ENCODE measurements at regions not wholly inside any gene's neighbourhood (a gene's known extent, or its start where the extent isn't known, plus 50 kb on each side); places are given as distances from the start of the nearest gene placed in this dataset.

- no peak for TF ChIP-seq SIN3A (IDR thresholded peaks at IDR 0.05; ENCODE audit: borderline replicate concordance, insufficient read depth, low read length)
- TF ChIP-seq FOXP2 (optimal IDR thresholded peaks at IDR 0.05; ENCODE audit: borderline replicate concordance, extremely low read depth, extremely low read length, insufficient read depth) = no peak
Observed at GRCh38 chr5:23372177-23372576, 135.2 kb upstream of the PRDM9 start.

GRCh38 chr5:23368393-23368792 is 139.0 kb upstream of the PRDM9 start:
- TF ChIP-seq POLR2AphosphoS5 (IDR thresholded peaks at IDR 0.05; ENCODE audit: low read depth, low read length) = no peak
- no peak for TF ChIP-seq TAF1 (IDR thresholded peaks at IDR 0.05; ENCODE audit: borderline replicate concordance, insufficient read depth, low read length)
- TF ChIP-seq, protein P1, sequence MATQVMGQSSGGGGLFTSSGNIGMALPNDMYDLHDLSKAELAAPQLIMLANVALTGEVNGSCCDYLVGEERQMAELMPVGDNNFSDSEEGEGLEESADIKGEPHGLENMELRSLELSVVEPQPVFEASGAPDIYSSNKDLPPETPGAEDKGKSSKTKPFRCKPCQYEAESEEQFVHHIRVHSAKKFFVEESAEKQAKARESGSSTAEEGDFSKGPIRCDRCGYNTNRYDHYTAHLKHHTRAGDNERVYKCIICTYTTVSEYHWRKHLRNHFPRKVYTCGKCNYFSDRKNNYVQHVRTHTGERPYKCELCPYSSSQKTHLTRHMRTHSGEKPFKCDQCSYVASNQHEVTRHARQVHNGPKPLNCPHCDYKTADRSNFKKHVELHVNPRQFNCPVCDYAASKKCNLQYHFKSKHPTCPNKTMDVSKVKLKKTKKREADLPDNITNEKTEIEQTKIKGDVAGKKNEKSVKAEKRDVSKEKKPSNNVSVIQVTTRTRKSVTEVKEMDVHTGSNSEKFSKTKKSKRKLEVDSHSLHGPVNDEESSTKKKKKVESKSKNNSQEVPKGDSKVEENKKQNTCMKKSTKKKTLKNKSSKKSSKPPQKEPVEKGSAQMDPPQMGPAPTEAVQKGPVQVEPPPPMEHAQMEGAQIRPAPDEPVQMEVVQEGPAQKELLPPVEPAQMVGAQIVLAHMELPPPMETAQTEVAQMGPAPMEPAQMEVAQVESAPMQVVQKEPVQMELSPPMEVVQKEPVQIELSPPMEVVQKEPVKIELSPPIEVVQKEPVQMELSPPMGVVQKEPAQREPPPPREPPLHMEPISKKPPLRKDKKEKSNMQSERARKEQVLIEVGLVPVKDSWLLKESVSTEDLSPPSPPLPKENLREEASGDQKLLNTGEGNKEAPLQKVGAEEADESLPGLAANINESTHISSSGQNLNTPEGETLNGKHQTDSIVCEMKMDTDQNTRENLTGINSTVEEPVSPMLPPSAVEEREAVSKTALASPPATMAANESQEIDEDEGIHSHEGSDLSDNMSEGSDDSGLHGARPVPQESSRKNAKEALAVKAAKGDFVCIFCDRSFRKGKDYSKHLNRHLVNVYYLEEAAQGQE (IDR thresholded peaks at IDR 0.05; ENCODE audit: insufficient read depth in 1 of 2, low read depth in 2 of 2, low read length in 2 of 2) = no peak
- no peak for TF ChIP-seq FOXP2 (optimal IDR thresholded peaks at IDR 0.05; ENCODE audit: borderline replicate concordance, extremely low read depth, extremely low read length, insufficient read depth)
- TF ChIP-seq SIN3A (IDR thresholded peaks at IDR 0.05; ENCODE audit: borderline replicate concordance, insufficient read depth, low read length) = no peak

DNA sequence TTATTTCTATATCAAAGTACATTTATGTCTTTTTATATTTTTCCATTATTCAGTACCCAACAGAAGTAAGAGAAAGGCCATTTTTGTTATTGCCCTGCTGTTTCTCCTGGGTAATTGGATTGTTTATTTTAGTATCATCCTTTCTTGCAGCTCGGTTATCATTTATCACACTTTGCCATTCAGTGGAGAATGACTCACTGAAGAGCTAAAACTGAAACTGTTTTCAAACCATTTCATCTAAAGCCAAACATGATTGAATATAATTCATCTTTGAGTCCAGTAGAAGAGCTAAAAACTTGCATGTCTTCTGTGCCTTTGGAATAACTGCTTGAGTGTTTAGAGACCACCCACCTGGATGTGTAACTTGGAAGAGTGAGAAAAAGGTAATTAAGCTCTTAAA is 139.5 kb upstream of the PRDM9 start:
- TF ChIP-seq, protein P1 (IDR thresholded peaks at IDR 0.05; ENCODE audit: insufficient read depth in 1 of 2, low read depth in 2 of 2, low read length in 2 of 2) = no peak
- no peak for TF ChIP-seq SIN3A (IDR thresholded peaks at IDR 0.05; ENCODE audit: borderline replicate concordance, insufficient read depth, low read length)
- TF ChIP-seq FOXP2 (optimal IDR thresholded peaks at IDR 0.05; ENCODE audit: borderline replicate concordance, extremely low read depth, extremely low read length, insufficient read depth) = no peak
- TF ChIP-seq POLR2AphosphoS5 (IDR thresholded peaks at IDR 0.05; ENCODE audit: low read depth, low read length) = no peak
- TF ChIP-seq TAF1 (IDR thresholded peaks at IDR 0.05; ENCODE audit: borderline replicate concordance, insufficient read depth, low read length) = no peak

GRCh38 chr5:23353286-23353685 is 154.1 kb upstream of the PRDM9 start:
- TF ChIP-seq, protein P1 (IDR thresholded peaks at IDR 0.05; ENCODE audit: insufficient read depth in 1 of 2, low read depth in 2 of 2, low read length in 2 of 2) = no peak
- no peak for TF ChIP-seq SIN3A (IDR thresholded peaks at IDR 0.05; ENCODE audit: borderline replicate concordance, insufficient read depth, low read length)
- TF ChIP-seq TAF1 (IDR thresholded peaks at IDR 0.05; ENCODE audit: borderline replicate concordance, insufficient read depth, low read length) = no peak
- TF ChIP-seq POLR2AphosphoS5 (IDR thresholded peaks at IDR 0.05; ENCODE audit: low read depth, low read length) = no peak
- TF ChIP-seq FOXP2 (optimal IDR thresholded peaks at IDR 0.05; ENCODE audit: borderline replicate concordance, extremely low read depth, extremely low read length, insufficient read depth) = no peak

GRCh38 chr5:23352446-23352845 is 155.0 kb upstream of the PRDM9 start:
- TF ChIP-seq FOXP2 (optimal IDR thresholded peaks at IDR 0.05; ENCODE audit: borderline replicate concordance, extremely low read depth, extremely low read length, insufficient read depth) (no peak), POLR2AphosphoS5 (IDR thresholded peaks at IDR 0.05; ENCODE audit: low read depth, low read length) (no peak), SIN3A (IDR thresholded peaks at IDR 0.05; ENCODE audit: borderline replicate concordance, insufficient read depth, low read length) (no peak), TAF1 (IDR thresholded peaks at IDR 0.05; ENCODE audit: borderline replicate concordance, insufficient read depth, low read length) (no peak)
- TF ChIP-seq, protein P1 (IDR thresholded peaks at IDR 0.05; ENCODE audit: insufficient read depth in 1 of 2, low read depth in 2 of 2, low read length in 2 of 2) = no peak

Measured in PFSK-1 (cell line).